ENCODE measurements at regions not wholly inside any gene's neighbourhood (a gene's known extent, or its start where the extent isn't known, plus 50 kb on each side); places are given as distances from the start of the nearest gene placed in this dataset.

DNA sequence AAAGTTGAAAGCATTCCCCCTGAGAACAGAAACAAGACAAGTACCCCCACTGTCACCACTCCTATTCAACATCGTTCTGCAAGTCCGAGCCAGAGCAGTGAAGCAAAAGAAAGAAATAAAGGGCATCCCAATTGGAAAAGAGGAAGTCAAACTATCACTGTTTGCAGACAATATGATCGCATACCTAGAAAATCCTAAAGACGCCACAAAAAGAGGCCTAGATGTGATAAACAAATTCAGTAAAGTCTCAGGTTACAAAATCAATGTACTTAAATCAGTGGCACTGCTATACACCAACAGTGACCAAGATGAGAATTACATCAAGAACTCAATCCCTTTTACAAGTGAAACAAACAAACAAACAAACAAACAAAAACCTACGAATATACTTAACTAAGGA, 87.7 kb upstream of the COCH start:
- DNase-seq (ENCODE audit: missing footprints) = no peak
- ATAC-seq = no peak
- intact Hi-C loops (cut with DNase I) = no loop called here

DNA sequence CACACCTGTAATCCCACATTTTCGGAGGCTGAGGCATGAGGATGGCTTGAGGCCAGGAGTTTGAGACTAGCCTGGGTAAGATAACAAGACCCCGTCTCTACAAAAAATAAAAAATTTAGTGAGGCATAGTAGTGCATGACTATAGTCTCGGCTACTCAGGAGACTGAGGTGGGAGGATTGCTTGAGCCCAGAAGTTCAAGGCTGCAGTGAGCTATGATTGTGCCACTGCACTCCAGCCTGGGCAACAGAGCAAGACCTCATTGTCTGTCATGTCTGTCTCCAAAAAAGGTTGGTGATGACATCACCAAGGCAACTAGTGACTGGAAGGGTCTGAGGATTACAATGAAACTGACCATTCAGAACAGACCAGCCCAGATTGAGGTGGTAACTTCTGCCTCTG, 83.5 kb upstream of the COCH start:
- intact Hi-C loops (cut with DNase I) = no loop called here
- ATAC-seq (no peak), DNase-seq (ENCODE audit: missing footprints) (no peak)

- ATAC-seq (no peak), DNase-seq (ENCODE audit: missing footprints) (no peak)
- intact Hi-C loops (cut with DNase I) = no loop called here
Measured at GRCh38 chr14:30791522-30792351, 82.6 kb upstream of the COCH start.

- ATAC-seq (no peak), DNase-seq (ENCODE audit: missing footprints) (no peak)
- intact Hi-C loops (cut with DNase I) = no loop called here
Measured at GRCh38 chr14:30796707-30797106, 77.7 kb upstream of the COCH start.

DNA sequence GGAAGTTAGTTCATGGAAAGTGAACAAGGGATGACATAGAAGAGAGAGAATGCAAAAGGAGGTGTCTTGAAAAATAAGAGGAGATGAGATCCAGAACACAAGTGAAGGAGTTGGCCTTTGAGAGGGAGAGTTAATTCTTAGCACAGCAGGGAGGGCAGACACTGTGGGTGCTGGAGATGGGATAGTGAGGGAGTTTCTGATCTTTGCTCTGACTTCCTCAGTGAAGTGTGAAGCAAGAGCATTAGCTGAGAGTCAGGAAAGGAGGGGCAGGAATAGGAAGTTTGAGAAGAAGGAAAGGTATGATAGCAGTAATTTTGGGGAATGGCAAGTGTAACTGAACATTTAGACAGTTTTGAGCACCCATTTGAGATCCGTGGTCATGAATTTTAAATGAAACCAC, 75.8 kb upstream of the COCH start:
- intact Hi-C loops (cut with DNase I) = no loop called here
- no peak for DNase-seq (ENCODE audit: missing footprints)
- peak; percentile 42 for ATAC-seq

GRCh38 chr14:30798961-30799360, 75.4 kb upstream of the COCH start:
- ATAC-seq = no peak
- intact Hi-C loops (cut with DNase I) = no loop called here
- DNase-seq (ENCODE audit: missing footprints) = no peak

- DNase-seq (ENCODE audit: missing footprints) = no peak
- ATAC-seq = no peak
- intact Hi-C loops (cut with DNase I) = no loop called here
Measured at GRCh38 chr14:30799933-30800332, 74.4 kb upstream of the COCH start.

DNA sequence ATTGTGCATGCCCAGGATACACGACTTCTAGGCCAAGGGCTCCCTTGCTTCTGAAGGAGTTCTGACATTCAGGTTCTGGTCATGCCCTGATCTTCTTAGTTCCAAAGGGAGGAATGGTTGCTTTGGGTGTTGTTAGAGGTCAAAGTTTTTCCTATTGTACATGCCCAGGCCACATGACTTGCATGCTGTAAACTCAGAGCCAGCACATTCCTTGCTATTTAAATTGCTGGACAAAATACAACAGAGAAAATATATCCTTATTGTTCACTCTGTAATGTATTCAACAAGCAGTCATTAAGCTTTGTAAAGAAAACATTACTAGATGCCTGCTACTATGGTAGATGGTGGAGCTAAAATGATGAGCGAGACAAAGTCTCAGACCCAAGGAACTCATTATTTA, 71.2 kb upstream of the COCH start:
- intact Hi-C loops (cut with DNase I) = no loop called here
- ATAC-seq (no peak), DNase-seq (ENCODE audit: missing footprints) (no peak)

GRCh38 chr14:30805284-30805683, 69.1 kb upstream of the COCH start:
- DNase-seq (ENCODE audit: missing footprints) = no peak
- intact Hi-C loops (cut with DNase I) = no loop called here
- no peak for ATAC-seq

DNA sequence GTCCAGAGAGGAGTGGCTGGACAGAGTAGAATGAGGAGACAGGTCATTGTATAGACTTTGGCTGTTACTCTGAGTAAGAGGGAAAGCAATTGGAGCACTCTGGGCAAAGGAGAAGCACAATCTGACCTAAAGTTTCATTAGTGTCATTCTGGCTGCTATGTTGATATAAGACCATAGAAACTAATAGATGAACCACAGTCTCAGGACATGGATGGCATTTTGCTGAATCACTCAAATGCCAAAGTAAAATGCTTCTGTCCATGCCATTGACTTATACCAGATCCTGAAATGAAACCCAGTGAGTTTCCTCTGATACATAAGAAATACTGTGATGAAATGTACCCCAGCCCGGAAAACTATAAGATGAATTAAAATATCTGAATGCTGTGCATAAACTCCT, 65.8 kb upstream of the COCH start:
- intact Hi-C loops (cut with DNase I) = no loop called here
- no peak for DNase-seq (ENCODE audit: missing footprints)
- no peak for ATAC-seq

DNA sequence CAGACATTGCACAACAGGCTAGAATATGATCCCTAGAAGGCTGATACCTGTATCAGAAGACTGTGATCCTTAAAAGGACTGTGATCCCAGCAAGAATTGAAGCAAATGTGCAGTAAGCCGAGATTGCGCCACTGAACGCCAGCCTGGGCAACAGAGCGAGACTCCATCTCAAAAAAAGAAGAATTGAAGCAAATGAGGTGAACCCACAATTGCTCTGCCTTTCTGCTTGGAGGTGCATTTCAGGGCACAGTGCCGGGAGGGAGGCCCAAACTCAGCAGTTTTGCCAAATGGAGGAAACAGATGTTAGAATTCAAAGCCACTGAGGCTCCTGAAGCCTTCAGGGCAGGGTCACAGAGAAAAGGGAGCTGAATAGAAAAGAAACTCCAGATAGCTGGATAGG, 61.1 kb upstream of the COCH start:
- intact Hi-C loops (cut with DNase I) = no loop called here
- no peak for DNase-seq (ENCODE audit: missing footprints)
- no peak for ATAC-seq

DNA sequence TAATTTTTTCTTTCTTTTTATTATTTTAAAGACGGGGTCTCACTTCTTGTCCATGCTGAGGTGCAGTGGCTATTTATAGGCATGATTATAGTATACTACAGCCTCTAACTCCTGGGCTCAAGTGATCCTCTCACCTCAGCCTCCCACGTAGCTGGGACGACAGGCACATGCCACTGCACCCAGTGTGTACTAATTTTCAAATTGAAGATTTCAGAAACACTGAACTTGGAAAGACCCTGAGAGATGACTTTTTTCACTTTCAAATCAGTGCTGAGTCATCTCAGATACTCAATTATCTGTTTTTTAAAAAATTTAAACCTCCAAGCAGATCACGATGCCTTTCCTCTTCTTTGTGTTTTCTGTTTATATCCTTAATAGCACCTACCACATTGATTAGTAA, 53.7 kb upstream of the COCH start:
- ATAC-seq = no peak
- intact Hi-C loops (cut with DNase I) = no loop called here
- no peak for DNase-seq (ENCODE audit: missing footprints)

- intact Hi-C loops (cut with DNase I) = no loop called here
- no peak for ATAC-seq
- DNase-seq (ENCODE audit: missing footprints) = no peak
Measured at GRCh38 chr14:30822080-30822571, 52.2 kb upstream of the COCH start.

Measured in Right ventricle myocardium inferior (tissue), 1 donor.